RPMI8226 (cell line): ENCODE measurements at regions not wholly inside any gene's neighbourhood (a gene's known extent, or its start where the extent isn't known, plus 50 kb on each side); places are given as distances from the start of the nearest gene placed in this dataset.

Experiments used
- DNase-seq: peaks from one replicate; pipeline ENCODE4 v3.0.0-alpha.2; 2015

DNA sequence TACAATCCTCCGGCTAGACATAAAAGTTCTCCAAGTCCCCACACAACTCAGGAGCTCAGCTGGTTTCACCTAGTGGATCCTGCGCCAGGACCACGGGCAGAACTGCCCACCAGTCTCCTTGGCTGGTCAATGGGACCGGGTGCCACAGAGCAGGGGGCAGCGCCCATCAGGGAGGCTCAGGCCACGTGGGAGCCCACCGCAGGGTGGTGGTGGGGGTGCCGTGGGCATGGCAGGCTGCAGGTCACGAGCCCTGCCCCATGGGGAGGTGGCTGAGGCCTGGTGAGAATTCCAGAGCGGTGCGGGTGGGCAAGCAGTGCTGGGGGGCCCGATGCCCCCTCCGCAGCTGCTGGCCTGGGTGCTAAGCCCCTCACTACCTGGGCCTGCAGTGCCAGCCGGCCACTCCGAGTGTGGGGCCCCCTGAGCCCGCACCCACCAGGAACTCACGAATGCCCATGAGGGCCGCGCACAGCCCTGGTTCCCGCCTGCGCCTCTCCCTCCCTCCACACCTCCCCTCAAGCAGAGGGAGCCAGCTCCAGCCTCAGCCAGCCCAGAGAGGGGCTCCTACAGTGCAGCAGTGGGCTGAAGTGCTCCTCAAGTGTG, 1091.9 kb upstream of the TENM4 start:
- DNase-seq = no peak

DNA sequence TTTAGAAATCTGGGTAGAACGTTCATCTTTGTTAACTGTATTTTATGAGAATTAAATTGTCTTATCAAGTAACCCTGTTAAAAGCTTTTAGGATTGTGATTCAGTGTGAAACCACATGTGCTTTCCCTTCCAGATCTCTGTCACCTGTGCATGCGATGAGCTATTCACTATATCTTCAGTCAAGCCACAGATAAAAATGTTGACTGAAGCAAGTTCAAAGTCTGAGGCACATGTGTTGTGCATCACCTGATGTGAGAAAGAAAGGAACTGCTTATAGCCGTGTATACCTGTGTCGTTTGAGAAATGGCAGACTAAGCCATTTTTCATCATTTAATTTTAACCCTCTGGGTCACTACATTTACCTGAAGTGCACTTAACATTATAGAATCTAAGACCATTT, 1088.9 kb upstream of the TENM4 start:
- DNase-seq = peak; percentile 71

DNA sequence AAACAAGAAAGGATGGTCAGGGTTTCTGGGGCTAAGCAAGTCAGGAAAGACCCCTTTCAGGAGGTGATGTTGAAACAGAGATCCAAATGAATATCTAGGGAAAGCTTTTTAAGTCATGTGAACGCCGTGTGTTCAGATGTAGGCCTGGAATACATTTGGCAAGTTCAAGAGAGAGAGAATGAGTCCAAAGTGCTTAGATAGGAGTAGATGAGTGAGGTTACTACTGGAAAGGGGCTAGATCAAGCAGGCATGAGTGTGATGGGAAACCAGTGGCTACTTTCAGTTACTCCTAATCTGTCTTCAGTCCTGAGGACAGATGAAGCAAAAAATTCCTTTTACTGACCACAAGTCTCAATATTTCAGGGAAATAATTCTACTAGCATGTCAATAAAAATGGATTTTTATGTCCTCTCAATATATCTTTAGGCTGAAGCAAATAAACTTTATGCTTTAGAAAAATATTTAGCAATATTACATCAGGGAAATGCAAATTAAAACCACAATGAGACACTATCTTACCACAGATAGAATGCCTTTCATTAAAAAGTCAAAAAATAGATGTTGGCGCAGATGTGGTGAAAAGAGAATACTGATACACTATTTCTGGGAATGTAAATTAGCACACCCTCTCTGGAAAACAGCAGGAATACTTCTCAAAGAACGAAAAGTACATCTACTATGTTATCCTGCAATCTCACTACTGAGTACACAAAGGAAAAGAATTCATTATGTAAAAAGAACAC, 1085.0 kb upstream of the TENM4 start:
- no peak for DNase-seq

DNA sequence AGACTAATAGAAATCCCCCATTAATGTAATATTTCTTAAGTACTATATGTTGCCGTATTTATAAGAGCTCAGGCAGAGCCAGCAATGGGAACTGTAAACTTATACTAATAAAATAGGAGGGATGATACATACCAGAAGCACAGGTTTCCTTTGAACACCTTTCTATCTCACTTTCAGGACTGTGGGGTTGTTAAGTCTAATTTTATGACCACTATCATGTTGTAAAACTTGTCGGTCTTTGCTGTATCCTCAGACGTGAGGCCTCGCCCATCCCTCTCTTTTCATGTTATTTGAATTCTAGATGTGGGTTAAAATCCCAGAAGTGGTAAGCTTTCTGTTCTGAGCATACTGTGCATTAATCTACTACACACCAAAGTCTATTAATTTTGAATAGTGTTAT, 1083.5 kb upstream of the TENM4 start:
- DNase-seq = no peak

DNA sequence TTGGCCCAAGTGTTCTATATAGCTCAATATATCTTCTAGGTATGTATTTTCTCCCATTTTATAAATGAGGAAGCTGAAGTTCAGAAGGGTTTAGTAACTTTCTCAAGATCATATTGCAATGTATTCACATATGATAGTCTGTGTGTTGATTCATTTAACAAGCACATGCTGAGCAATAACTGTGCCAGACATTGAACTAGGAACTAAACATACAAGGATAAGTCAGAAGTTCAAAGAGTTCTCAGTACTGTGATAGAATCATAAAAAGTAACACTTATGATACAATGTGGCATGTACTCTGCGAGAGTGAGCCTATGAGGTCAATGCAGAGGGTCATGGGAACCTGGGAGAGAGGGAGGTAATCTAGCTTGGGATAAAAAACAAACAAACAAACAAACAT, 1082.2 kb upstream of the TENM4 start:
- no peak for DNase-seq

DNA sequence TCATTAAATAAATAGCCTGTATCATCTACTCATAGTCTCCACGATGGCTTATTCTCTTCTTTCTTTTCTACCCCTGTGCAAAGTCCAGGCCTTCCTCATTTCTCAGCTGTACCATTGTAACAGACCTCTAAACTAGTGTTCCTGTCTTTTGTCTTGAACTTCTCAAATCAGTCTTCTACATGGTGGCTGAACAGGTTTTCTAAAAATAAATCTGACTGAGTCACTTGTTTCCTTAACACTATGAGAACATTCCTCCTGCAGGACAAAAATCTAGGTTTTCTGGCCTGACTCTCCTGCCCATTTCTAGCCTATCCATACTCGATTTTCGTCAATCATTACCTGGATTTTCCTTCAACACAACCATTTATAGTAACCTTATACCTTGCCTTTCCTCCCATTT, 1080.8 kb upstream of the TENM4 start:
- peak; percentile 8 for DNase-seq

DNA sequence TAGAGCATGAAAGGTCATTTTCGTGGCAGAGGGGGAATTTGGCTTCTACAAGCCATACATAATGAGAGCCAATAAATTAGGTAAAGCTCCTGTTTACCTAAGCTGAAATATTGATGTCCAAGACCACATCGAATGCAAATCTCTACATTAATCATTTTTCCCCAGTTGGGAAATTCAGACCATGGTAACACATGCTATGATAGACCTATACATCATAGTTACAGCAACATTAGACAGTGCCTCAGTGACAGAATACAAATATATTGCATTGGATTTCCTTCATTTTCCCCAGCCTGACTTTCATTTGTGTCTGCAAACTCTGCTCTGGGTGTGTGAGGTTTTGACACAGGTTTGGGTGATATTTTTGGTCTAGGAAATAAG, 1079.7 kb upstream of the TENM4 start:
- no peak for DNase-seq

DNA sequence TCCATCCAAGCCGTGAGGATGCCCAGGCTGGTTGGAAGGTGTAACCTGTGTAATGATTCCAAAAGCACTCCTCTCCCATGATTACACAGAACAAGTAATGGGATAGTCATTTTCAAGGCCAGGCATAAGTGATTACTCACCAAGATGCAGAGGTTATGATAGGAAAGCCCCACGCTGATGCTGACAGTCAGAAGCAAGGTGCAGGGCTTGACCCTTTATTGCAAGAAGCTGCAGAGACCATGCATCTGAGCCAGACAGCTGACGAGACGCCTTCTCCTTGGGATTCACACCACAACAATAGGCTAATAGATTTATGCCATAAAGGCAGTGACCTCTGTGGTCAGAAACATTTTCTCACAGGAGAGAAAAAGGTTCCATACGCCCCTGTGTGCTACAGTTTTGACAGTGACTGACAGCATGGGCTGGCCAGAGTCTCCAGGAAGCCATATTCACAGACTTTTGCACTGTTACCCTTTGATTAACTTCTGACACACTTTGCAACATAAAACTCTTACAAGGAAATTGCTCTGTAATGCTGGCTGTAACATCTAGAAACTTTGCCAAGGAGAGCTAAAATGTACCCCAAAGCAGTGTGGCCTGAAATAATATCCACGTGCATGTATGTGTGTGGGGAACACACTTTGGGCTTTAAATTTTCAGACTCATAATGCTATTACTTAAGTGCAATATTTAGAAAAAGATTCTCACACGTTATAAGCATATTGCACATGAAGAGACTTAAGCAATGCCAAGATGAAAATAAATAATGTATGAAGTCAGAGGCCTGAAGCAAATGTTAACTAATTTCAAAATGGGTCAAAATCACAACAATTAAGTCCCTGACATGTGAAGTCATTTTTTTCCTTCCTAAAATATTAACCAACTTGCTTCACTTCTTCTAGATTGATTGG, 1079.0 kb upstream of the TENM4 start:
- no peak for DNase-seq

DNA sequence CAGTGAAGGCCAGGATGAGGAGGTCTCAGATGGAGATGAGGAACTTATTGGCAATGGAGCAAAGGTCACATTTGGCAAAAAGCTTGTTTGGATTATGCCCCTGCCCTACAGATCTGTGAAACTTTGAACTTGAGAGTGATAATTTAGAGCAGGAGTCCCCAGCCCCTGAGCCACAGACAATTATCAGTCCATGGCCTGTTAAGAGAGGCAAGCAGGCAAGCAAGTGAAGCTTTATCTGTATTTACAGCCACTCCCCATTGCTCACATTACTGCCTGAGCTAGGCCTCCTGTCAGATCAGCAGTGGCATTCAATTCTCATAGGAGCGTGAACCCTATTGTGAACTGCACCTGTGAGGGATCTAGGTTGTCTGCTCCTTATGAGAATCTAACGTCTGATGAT, 1076.9 kb upstream of the TENM4 start:
- no peak for DNase-seq

DNA sequence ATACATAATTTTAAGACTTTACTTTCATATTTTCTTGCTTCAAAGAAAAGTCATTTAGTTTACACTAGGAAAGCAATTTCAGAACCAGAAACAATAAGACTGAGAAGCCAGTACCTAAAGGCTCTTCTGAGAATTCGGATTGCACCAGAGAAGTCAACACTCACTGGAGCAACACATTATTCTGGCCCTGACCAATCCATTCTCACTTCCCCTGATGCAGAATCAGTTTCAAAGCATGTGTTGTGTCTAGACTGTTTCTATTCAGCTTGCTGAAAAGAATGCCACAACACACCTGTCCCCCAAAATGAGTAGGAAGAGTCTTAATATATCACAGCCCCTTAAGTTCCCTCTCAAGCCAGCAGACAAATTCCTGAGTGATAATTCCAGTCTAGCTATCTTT, 1074.3 kb upstream of the TENM4 start:
- peak; percentile 11 for DNase-seq

DNA sequence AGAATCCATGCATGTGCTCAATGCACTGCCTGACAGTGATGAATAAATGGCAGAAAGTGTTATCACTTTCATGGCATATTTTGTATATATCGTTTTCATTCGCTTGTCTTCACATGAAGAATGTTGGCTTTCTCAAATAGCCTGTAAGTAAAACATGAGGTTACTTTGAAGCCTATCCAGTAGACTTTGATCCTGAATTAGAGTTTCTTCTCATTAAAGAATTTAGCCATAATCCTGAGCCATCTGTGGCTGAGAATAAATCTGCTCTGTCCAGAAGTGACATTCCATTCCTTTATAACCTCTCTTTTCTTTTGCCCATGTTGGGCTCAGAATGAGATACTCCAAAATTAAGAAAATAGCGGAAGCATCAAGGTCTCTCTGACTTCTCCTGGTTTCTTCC, 1071.7 kb upstream of the TENM4 start:
- DNase-seq = no peak

DNA sequence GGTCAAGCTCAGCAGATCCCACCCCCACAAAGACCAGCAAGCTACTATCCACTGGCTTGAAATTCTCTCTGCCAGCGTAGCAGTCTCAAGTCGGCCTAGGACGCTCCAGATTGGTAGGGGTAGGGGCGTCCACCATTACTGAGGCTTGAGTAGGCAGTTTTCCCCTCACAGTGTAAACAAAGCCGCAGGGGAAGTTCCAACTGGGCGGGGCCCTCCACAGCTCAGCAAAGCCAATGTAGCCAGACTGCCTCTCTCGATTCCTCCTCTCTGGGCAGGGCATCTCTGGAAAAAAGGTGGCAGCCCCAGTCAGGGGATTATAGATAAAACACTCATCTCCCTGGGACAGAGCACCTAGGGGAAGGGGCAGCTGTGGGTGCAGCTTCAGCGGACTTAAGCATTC, 1064.9 kb upstream of the TENM4 start:
- DNase-seq = peak; percentile 47

DNA sequence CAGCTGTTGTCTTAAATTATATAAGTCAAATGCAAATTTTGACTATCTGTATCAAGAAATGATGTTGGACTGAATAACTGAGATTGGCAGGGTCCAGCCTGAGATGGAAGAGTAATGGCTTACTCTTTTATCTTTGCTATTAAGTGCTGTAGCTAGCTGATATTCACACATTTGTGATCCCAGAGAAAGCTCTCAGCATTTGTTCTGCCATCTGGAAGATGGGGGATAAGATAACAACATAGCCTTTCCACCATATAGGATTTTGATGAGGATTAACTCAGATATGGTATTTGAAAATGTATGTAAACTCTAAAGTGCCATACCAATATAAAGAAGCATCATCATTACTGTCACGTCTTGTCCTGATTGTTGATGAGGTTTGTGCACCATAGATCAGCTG, 1063.2 kb upstream of the TENM4 start:
- no peak for DNase-seq

DNA sequence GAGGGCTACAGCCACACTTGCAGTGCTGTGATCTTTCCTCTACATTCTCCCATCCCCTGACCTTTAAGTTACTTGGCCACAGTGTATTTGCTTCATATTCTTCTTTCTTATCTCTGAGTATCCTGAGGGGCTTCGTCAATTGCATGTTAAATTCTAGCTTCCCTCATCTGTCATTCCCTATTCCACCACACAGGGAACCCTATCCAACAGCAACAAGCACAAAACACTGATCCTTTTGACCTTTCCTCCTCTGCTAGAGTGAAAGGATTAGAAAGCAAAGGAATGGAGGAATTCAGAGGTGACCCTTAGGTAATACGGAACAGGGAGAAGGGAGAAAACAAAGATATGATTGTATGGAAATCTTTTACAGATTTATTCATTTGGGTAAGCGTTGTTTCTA, 1061.7 kb upstream of the TENM4 start:
- no peak for DNase-seq

DNA sequence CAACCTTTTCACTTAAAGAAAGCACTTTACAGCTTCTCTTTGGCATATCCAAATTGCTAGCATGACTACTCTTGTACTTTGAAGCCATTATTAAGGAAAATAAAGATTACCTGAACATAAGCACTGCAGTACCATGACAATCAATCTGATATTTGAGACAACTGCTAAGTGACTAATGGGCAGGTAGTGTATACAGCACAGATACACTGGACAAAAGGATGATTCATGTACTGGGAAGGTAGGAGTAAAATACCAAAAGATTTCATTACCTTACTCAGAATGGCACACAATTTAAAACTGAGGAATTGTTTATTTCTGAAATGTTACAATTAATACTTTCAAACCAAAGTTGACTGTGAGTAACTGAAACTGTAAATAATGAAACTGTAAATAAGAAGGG, 1054.3 kb upstream of the TENM4 start:
- no peak for DNase-seq

DNA sequence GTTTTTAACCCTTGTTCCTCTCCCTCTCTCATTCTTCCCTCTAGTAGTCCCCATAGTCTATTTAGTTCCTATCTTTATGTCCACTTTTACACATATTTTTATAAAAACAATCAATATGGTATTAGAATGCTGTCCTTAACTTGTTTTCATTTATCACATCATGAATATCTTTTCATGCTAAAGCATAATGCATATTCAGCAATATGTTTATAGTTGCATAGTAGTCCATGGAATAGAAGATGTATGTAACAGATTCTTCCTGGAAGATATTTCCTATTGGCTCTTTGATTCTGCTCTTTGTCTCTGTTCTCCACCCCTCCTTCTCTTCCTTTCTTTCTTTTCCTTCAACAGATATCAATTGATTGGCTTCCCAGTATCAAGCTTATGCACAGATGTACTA, 1047.1 kb upstream of the TENM4 start:
- DNase-seq = no peak

DNA sequence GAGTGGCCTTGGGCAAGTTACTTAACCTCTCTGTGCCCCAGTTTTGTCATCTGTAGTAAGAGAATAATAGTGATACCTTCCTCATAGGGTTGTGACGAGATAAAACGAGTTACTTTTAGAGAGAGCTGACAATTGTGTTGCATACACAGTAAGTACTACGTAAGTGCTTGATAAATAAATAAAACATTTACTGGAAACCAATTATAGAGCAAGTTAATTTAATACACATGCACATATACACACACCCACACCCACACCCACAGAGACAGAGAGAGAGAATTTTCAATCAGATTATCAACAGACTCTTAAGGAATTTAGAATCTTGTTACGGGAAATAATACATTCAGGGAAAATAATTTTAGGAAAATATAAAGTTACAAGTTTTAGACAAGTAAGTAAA, 1045.8 kb upstream of the TENM4 start:
- DNase-seq = no peak

DNA sequence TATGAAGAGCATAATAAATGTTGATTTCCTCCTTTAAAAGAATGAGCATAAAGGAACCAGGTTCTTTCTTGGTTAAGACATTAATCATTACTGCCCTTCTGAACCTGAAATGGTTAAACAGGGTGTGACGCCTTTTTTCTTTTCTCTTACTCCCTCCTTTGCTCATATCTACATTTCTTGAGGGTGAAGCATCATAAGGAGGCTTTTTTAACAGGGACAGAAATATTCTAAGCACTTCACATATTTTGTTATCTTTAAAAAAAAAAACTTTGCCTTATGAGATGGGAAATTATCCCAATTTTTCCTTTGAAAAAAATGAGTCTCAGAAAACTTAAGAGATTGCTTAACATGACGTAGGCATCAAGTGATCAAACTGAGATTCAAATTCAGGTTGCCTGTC, 1036.3 kb upstream of the TENM4 start:
- no peak for DNase-seq

DNA sequence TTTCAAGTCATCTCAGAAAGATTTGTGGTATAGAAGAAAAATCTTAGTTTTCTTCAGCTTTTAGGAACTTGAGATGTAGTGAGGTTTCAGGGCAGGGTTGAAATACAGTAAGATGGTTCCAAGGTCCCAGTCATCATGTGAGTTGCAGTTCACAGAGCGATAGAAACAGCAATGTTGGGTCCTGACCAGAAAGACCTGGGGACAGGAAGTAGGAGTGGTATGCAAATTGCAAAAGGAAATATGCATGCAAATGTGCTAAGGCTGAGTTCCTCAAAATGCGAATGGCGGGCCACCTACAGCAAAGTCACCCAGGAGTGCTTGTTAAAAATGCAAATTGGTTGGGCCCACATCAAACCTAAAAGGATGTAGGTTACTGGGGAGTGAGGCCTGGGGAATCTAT, 1032.7 kb upstream of the TENM4 start:
- DNase-seq = peak; percentile 46

DNA sequence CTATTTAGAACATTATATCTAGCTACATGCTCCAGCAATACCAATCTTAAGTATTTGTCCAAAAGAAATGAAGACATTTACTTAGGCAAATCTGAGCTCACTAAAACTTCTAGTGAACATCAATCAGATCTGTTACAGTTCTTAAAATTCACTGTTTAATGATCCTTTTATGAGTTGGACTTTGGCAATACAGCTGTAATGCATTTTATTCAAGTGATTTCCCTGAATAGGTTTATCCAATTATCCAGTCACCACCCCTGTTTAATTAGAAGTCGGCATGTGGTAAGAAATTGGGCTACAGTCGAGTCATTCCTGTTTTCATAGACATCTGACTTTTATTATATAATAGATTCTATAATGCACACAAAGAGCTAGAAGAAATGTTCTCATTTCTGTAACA, 1029.0 kb upstream of the TENM4 start:
- DNase-seq = no peak

DNA sequence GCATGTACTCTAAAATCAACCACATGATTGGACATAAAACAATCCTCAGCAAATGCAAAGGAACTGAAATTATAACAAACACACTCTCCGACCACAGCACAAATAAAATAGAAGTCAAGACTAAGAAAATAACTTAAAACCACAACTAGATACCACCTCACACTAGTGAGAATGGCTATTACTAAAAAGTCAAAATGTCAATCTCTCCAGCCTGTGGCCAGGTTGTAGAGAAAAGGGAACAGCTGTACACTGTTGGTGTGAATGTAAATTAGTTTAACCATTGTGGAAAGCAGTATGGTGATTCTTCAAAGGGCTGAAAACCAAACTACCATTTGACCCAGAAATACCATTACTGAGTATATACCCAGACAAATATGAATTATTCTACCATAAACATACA, 1025.7 kb upstream of the TENM4 start:
- no peak for DNase-seq

DNA sequence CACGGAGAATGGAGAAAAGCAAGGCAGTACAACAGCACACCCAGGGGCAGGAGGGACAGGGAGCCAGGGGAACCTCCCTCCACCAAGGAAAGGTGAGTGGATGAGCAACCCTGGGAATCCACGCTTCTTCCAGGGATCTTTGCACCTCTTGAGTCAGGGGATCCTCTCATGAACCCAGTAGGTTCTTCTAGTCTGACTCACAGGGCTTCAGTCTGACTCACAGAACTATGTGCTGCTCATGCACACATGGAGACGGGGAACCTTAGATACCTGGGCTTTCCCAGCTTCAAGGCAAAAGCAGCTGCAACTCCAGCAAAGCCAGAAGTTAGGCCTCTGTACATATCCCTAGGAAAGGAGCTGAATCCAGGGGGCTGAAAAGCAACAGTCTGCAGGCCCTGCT, 1021.4 kb upstream of the TENM4 start:
- DNase-seq = no peak

DNA sequence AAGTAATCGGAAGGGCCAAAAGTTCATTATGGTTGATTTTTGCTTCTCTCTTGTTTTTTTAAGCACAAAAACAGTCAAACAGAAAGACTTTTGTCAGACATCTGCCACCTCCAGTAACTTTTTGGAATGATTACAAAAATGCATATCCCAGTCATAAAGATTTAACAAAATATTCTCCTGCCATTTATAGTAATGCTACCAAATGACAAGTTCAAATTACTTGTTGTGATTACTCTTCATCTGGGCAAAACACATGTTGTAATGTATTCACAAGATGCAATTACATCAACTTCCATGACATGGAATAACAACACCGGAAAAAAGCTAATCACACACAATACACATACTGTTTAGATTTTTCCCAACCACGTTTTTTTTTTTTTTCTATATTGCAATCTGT, 1017.5 kb upstream of the TENM4 start:
- DNase-seq = no peak

DNA sequence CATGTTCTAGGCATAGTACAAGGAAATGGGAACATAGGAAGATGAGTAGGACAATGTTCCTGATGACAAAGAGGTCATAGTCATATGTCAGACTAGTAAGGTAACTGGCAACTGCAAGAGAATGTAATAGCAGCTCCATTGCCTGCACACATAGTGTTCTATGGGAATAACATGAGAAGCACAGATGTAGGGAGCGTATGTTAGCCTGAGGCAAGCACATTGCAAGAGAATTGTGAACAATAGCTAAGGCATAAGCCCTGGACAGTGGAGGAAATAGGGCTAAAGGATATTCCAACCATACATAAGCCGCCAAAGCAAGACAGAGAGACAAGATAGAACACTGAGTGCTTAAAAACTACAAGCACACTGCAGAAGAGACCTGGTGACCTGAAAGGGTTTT, 1017.0 kb upstream of the TENM4 start:
- DNase-seq = no peak
